ENCODE measurements at regions not wholly inside any gene's neighbourhood (a gene's known extent, or its start where the extent isn't known, plus 50 kb on each side); places are given as distances from the start of the nearest gene placed in this dataset.

DNA sequence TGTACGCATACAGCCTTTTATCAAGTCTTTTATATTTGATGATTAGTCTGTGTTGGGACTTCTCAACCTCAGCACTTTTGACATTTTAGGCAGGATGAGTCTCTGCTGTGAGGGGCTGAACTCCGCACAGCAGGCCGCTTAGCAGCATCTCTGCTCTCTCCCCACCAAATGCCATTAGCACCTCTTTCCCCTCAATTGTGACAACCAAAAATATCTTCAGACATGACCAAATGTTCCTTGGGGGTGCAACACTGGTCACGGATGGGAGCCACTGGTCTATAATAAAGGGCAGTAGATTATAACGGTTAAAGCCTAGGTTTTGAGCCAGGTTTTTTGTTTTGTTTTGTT lies 109.7 kb upstream of the LRIG1 start:
- peaks cover 18% of the 10 kb centered on the region for H3K4me1 ChIP-seq (ENCODE audit: insufficient read depth, low read length, poor library complexity, severe bottlenecking)
- no peaks in the 10 kb centered on the region for H3K36me3 ChIP-seq (ENCODE audit: insufficient read depth, low read length, poor library complexity, severe bottlenecking)
- no peak overlapping the region for H3K4me3 ChIP-seq (ENCODE audit: low read depth, low read length, poor library complexity, severe bottlenecking)
- H3K27ac ChIP-seq (ENCODE audit: low read depth, low read length, poor library complexity, severe bottlenecking), result peak overlapping the region; percentile 71
- H3K27me3 ChIP-seq (replicated peaks; ENCODE audit: insufficient read depth, low read depth, low read length, poor library complexity), result no peaks in the 10 kb centered on the region
- DNase-seq (ENCODE audit: low spot score), result no peak
- POLR2A ChIA-PET (ENCODE audit: low non-redundant PET), result no interaction called here
- H3K9me3 ChIP-seq (ENCODE audit: low read depth, low read length, poor library complexity, severe bottlenecking), result no peaks in the 10 kb centered on the region
- BruUV-seq (replicated peaks), result no TSS peak
- TF ChIP-seq, protein P1, sequence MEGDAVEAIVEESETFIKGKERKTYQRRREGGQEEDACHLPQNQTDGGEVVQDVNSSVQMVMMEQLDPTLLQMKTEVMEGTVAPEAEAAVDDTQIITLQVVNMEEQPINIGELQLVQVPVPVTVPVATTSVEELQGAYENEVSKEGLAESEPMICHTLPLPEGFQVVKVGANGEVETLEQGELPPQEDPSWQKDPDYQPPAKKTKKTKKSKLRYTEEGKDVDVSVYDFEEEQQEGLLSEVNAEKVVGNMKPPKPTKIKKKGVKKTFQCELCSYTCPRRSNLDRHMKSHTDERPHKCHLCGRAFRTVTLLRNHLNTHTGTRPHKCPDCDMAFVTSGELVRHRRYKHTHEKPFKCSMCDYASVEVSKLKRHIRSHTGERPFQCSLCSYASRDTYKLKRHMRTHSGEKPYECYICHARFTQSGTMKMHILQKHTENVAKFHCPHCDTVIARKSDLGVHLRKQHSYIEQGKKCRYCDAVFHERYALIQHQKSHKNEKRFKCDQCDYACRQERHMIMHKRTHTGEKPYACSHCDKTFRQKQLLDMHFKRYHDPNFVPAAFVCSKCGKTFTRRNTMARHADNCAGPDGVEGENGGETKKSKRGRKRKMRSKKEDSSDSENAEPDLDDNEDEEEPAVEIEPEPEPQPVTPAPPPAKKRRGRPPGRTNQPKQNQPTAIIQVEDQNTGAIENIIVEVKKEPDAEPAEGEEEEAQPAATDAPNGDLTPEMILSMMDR (conservative IDR thresholded peaks at IDR 0.05; ENCODE audit: low read depth, low read length), result no peak
- TF ChIP-seq EZH2 (IDR thresholded peaks at IDR 0.05; ENCODE audit: borderline replicate concordance, low read depth, low read length, poor library complexity, severe bottlenecking), result no peak
- CTCF ChIA-PET, result no interaction called here
- intact Hi-C loops (cut with micrococcal nuclease; ENCODE audit: unreplicated experiment), result no loop called here

DNA sequence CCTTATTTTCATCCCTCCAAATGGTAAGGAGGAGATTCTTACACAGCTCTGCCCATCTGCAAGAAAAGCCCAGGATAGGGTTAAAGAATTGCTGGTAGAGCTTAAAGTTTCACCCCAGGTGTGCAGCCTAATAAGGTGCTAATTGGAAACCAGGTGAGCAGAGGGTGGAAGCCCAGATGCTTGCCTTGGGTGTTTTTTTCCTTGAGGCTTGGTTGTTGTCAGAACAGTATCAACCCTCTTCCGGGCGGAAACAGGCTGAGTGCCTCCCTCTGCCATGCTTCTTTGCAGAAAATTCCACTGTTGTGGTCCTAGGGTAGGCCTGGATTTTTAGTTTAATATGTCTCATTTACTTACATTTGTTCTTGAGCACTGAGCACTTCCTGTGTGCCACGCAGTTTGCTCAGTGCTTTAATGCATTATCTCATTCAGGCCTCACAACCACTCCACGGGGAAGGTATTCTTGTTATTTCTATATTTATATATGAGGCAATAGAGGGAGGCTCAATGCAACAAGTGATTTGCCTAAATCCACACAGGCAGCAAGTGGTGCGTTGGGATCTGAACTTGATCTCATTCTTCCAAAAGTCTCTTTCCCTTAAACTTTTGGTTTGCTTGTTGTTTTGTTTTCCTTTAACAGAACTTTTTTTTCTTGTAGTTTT lies 115.0 kb upstream of the LRIG1 start:
- intact Hi-C loops (cut with micrococcal nuclease; ENCODE audit: unreplicated experiment), result no loop called here
- Histone ChIP-seq H3K27ac (ENCODE audit: low read depth, low read length, poor library complexity, severe bottlenecking) (no peak overlapping the region), H3K9me3 (ENCODE audit: low read depth, low read length, poor library complexity, severe bottlenecking) (no peaks in the 10 kb centered on the region), H3K27me3 (replicated peaks; ENCODE audit: insufficient read depth, low read depth, low read length, poor library complexity) (no peaks in the 10 kb centered on the region), H3K4me1 (ENCODE audit: insufficient read depth, low read length, poor library complexity, severe bottlenecking) (no peaks in the 10 kb centered on the region), H3K4me3 (ENCODE audit: low read depth, low read length, poor library complexity, severe bottlenecking) (no peak overlapping the region), H3K36me3 (ENCODE audit: insufficient read depth, low read length, poor library complexity, severe bottlenecking) (no peaks in the 10 kb centered on the region)
- CTCF ChIA-PET, result no interaction called here
- POLR2A ChIA-PET (ENCODE audit: low non-redundant PET), result no interaction called here
- TF ChIP-seq, protein P1 (conservative IDR thresholded peaks at IDR 0.05; ENCODE audit: low read depth, low read length), result no peak
- TF ChIP-seq EZH2 (IDR thresholded peaks at IDR 0.05; ENCODE audit: borderline replicate concordance, low read depth, low read length, poor library complexity, severe bottlenecking), result no peak
- no TSS peak for BruUV-seq (replicated peaks)
- peak; percentile 38 for DNase-seq (ENCODE audit: low spot score)

DNA sequence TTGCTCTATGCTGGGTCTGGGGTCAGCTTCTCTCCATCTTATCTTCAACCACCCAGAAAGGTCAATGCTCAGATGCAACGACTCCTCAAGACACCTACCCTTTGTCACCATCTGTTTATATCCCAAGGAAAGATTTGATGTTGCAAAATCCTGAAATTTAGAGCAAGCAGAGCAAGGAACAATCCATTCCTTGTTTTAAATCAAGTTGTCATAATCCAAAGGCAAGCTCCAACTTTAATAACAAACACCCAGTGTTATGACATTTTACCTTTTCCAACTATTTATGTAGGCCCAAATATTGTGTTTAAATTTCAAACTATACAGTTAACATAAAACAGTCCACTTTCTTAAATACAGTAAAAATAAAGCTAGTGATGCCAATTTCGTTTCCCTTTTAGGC lies 116.5 kb upstream of the LRIG1 start:
- intact Hi-C loops (cut with micrococcal nuclease; ENCODE audit: unreplicated experiment), result no loop called here
- no peaks in the 10 kb centered on the region for H3K27me3 ChIP-seq (replicated peaks; ENCODE audit: insufficient read depth, low read depth, low read length, poor library complexity)
- TF ChIP-seq, protein P1 (conservative IDR thresholded peaks at IDR 0.05; ENCODE audit: low read depth, low read length), result no peak
- TF ChIP-seq EZH2 (IDR thresholded peaks at IDR 0.05; ENCODE audit: borderline replicate concordance, low read depth, low read length, poor library complexity, severe bottlenecking), result no peak
- CTCF ChIA-PET, result no interaction called here
- H3K36me3 ChIP-seq (ENCODE audit: insufficient read depth, low read length, poor library complexity, severe bottlenecking), result no peaks in the 10 kb centered on the region
- no peaks in the 10 kb centered on the region for H3K9me3 ChIP-seq (ENCODE audit: low read depth, low read length, poor library complexity, severe bottlenecking)
- DNase-seq (ENCODE audit: low spot score), result no peak
- H3K4me1 ChIP-seq (ENCODE audit: insufficient read depth, low read length, poor library complexity, severe bottlenecking), result no peaks in the 10 kb centered on the region
- POLR2A ChIA-PET (ENCODE audit: low non-redundant PET), result interaction anchor here (0.8 kb wide), 1 partner anchor 493 kb away, joined by 3 read pairs; no protein-coding TSS in a partner anchor
- BruUV-seq (replicated peaks), result no TSS peak
- no peak overlapping the region for H3K27ac ChIP-seq (ENCODE audit: low read depth, low read length, poor library complexity, severe bottlenecking)
- H3K4me3 ChIP-seq (ENCODE audit: low read depth, low read length, poor library complexity, severe bottlenecking), result no peak overlapping the region
